HEK293T (cell line): ENCODE measurements at regions not wholly inside any gene's neighbourhood (a gene's known extent, or its start where the extent isn't known, plus 50 kb on each side); places are given as distances from the start of the nearest gene placed in this dataset.

ENCODE experiments used
- CTCF ChIA-PET: fragments of 350-600 bp; formaldehyde crosslinking; extraction: SDS; loops from one replicate; lab custom pipeline; 2021; ENCODE audit warnings: antibody characterized with exemption, inconsistent platforms; lab: Yijun Ruan, JAX
- POLR2A ChIA-PET: fragments of 350-600 bp; formaldehyde crosslinking; extraction: SDS; loops from one replicate; lab custom pipeline; 2020; ENCODE audit warnings: antibody characterized with exemption, inconsistent platforms; lab: Yijun Ruan, JAX
- DNase-seq: peaks from one replicate; pipeline ENCODE4 v3.0.0; 2012; ENCODE audit warnings: mixed read lengths; ENCODE audit errors: extremely low spot score
- ARNT ChIP-seq: fragments of 450-650 bp; IDR thresholded peaks from 2 replicates; pipeline ENCODE4 v1.6.1; 2017; ENCODE audit warnings: mild to moderate bottlenecking
- BHLHE40 ChIP-seq: fragments of 450-650 bp; IDR thresholded peaks from 2 replicates; pipeline ENCODE4 v1.6.1; 2016; ENCODE audit warnings: mild to moderate bottlenecking, moderate library complexity, borderline replicate concordance
- CTBP1 ChIP-seq: fragments of 450-650 bp; IDR thresholded peaks from 2 replicates; pipeline ENCODE4 v1.6.1; 2016; ENCODE audit warnings: borderline replicate concordance
- ELF4 ChIP-seq: fragments of 450-650 bp; IDR thresholded peaks from 2 replicates; pipeline ENCODE4 v1.6.1; 2017; ENCODE audit warnings: antibody characterized with exemption
- FOXA1 ChIP-seq: fragments of 450-650 bp; IDR thresholded peaks from 2 replicates; pipeline ENCODE4 v1.6.1; 2016; ENCODE audit warnings: mild to moderate bottlenecking
- FOXK2 ChIP-seq: fragments of 450-650 bp; IDR thresholded peaks from 2 replicates; pipeline ENCODE4 v1.6.1; 2016; ENCODE audit warnings: mild to moderate bottlenecking
- FOXM1 ChIP-seq: fragments of 450-650 bp; IDR thresholded peaks from 2 replicates; pipeline ENCODE4 v1.6.1; 2017; ENCODE audit warnings: mild to moderate bottlenecking, borderline replicate concordance
- HDGF ChIP-seq: fragments of 450-650 bp; IDR thresholded peaks from 2 replicates; pipeline ENCODE4 v1.6.1; 2017; ENCODE audit warnings: antibody characterized with exemption, borderline replicate concordance
- L3MBTL2 ChIP-seq: fragments of 450-650 bp; conservative IDR thresholded peaks from 2 replicates; pipeline ENCODE4 v1.6.1; 2016; ENCODE audit warnings: mild to moderate bottlenecking
- LEF1 ChIP-seq: fragments of 450-650 bp; IDR thresholded peaks from 2 replicates; pipeline ENCODE4 v1.6.1; 2017; ENCODE audit warnings: mild to moderate bottlenecking, borderline replicate concordance
- NFRKB ChIP-seq: fragments of 450-650 bp; IDR thresholded peaks from 2 replicates; pipeline ENCODE4 v1.6.1; 2016; ENCODE audit warnings: mild to moderate bottlenecking, moderate library complexity
- PKNOX1 ChIP-seq: fragments of 450-650 bp; IDR thresholded peaks from 2 replicates; pipeline ENCODE4 v1.6.1; 2016
- SP1 ChIP-seq: fragments of 450-650 bp; IDR thresholded peaks from 2 replicates; pipeline ENCODE4 v1.6.1; 2017
- SUZ12 ChIP-seq: fragments of 450-650 bp; IDR thresholded peaks from 2 replicates; pipeline ENCODE4 v1.6.1; 2016; ENCODE audit warnings: mild to moderate bottlenecking
- TARDBP ChIP-seq: fragments of 450-650 bp; IDR thresholded peaks from 2 replicates; pipeline ENCODE4 v1.6.1; 2016
- ZNF384 ChIP-seq: fragments of 450-650 bp; IDR thresholded peaks from 2 replicates; pipeline ENCODE4 v1.6.1; 2016

- CTCF ChIA-PET: no interaction called here
- POLR2A ChIA-PET: no interaction called here
- TF ChIP-seq FOXA1 (no peak), CTBP1 (no peak)
- no peak for DNase-seq
These were observed 428.8 kb downstream of the CHSY3 start for GRCh38 chr5:130333089-130333488.

GRCh38 chr5:130331332-130331731, 427.1 kb downstream of the CHSY3 start:
- POLR2A ChIA-PET: no interaction called here
- CTCF ChIA-PET: no interaction called here
- no peak for TF ChIP-seq SUZ12
- TF ChIP-seq PKNOX1: no peak
- no peak for TF ChIP-seq BHLHE40
- no peak for TF ChIP-seq FOXK2
- TF ChIP-seq L3MBTL2: no peak
- no peak for TF ChIP-seq LEF1
- TF ChIP-seq HDGF: no peak
- TF ChIP-seq FOXA1: no peak
- TF ChIP-seq ARNT: no peak
- no peak for DNase-seq

GRCh38 chr5:130324953-130325671, 420.8 kb downstream of the CHSY3 start:
- POLR2A ChIA-PET: no interaction called here

GRCh38 chr5:130323804-130324454, 419.7 kb downstream of the CHSY3 start:
- no peak for DNase-seq
- ChIA-PET CTCF (no interaction called here), POLR2A (no interaction called here)
- TF ChIP-seq PKNOX1 (no peak), CTBP1 (no peak), SUZ12 (no peak), ARNT (no peak), FOXM1 (no peak), NFRKB (no peak), L3MBTL2 (no peak), HDGF (no peak), FOXK2 (no peak), BHLHE40 (no peak), FOXA1 (no peak), TARDBP (no peak), LEF1 (no peak), ELF4 (no peak)

More at GRCh38 chr5:130324953-130325671, 420.8 kb downstream of the CHSY3 start:
- no peak for TF ChIP-seq SP1
- no peak for TF ChIP-seq NFRKB
- no peak for TF ChIP-seq ELF4
- no peak for TF ChIP-seq HDGF
- no peak for TF ChIP-seq FOXA1
- TF ChIP-seq LEF1: no peak
- TF ChIP-seq L3MBTL2: no peak
- CTCF ChIA-PET: no interaction called here
- no peak for DNase-seq

GRCh38 chr5:130321931-130322330, 417.7 kb downstream of the CHSY3 start:
- DNase-seq: no peak
- TF ChIP-seq FOXK2 (no peak), FOXA1 (no peak), L3MBTL2 (no peak), PKNOX1 (no peak), CTBP1 (no peak), NFRKB (no peak), FOXM1 (no peak), ARNT (no peak), SP1 (no peak), HDGF (no peak), SUZ12 (no peak)
- ChIA-PET CTCF (no interaction called here), POLR2A (no interaction called here)

- ChIA-PET POLR2A (no interaction called here), CTCF (no interaction called here)
- no peak for TF ChIP-seq ARNT
- TF ChIP-seq FOXM1: no peak
- no peak for TF ChIP-seq NFRKB
- TF ChIP-seq TARDBP: no peak
- TF ChIP-seq BHLHE40: no peak
- TF ChIP-seq LEF1: no peak
- TF ChIP-seq FOXK2: no peak
- TF ChIP-seq L3MBTL2: no peak
- TF ChIP-seq ZNF384: no peak
- TF ChIP-seq SUZ12: no peak
- TF ChIP-seq ELF4: no peak
- TF ChIP-seq PKNOX1: no peak
- TF ChIP-seq SP1: no peak
- TF ChIP-seq HDGF: no peak
- DNase-seq: no peak
These were observed 412.9 kb downstream of the CHSY3 start for GRCh38 chr5:130316971-130317680.
